ENCODE measurements at regions not wholly inside any gene's neighbourhood (a gene's known extent, or its start where the extent isn't known, plus 50 kb on each side); places are given as distances from the start of the nearest gene placed in this dataset.
A peak's percentile ranks its signal among the peaks of the same experiment; 100 is the strongest.

- Histone ChIP-seq H3K4ac (ENCODE audit: low read depth, low read length) (no peak overlapping the region), H3K9me3 (ENCODE audit: insufficient read depth, low read depth, low read length) (no peaks in the 10 kb centered on the region), H3K79me2 (ENCODE audit: control insufficient read depth, insufficient read depth, low read length, poor library complexity) (no peaks in the 10 kb centered on the region), H2BK12ac (ENCODE audit: low read length) (no peak overlapping the region), H3K36me3 (ENCODE audit: control insufficient read depth in 1 of 2, insufficient read depth in 2 of 2, low read length in 2 of 2) (no peaks in the 10 kb centered on the region), H3K27me3 (ENCODE audit: insufficient read depth, low read length) (no peaks in the 10 kb centered on the region), H2AFZ (ENCODE audit: insufficient read depth, low read length, poor library complexity) (no peak overlapping the region), H3K14ac (ENCODE audit: low read length) (no peak overlapping the region), H4K8ac (ENCODE audit: low read depth, low read length) (no peak overlapping the region), H3K9ac (ENCODE audit: low read length) (no peak overlapping the region), H3K4me3 (ENCODE audit: low read depth, low read length) (no peak overlapping the region), H3K4me1 (ENCODE audit: control insufficient read depth in 1 of 2, insufficient read depth in 2 of 2, low read length in 2 of 2) (peaks cover 0 to 2% of the 10 kb centered on the region in 2 experiments), H3K18ac (ENCODE audit: low read length) (no peak overlapping the region), H4K12ac (ENCODE audit: low read depth, low read length) (no peak overlapping the region), H3K4me2 (ENCODE audit: low read length) (no peak overlapping the region), H3K79me1 (ENCODE audit: low read length) (no peaks in the 10 kb centered on the region), H3K23ac (ENCODE audit: low read length) (no peak overlapping the region), H2AK5ac (ENCODE audit: low read length) (no peak overlapping the region), H4K91ac (ENCODE audit: low read depth, low read length) (no peak overlapping the region), H2BK120ac (ENCODE audit: insufficient read depth, low read length, poor library complexity) (no peak overlapping the region), H2BK5ac (ENCODE audit: low read depth, low read length, poor library complexity) (no peak overlapping the region), H3K27ac (ENCODE audit: low read depth, low read length) (no peak overlapping the region)
- WGBS (ENCODE audit: extremely low coverage, insufficient coverage, insufficient read length), result no CpG with 5 or more reads among the region's 3 CpGs
- DNase-seq, result peak in 1 of 2 donors; percentile 23
These were observed 190.7 kb downstream of the DUSP6 start for GRCh38 chr12:89161557-89161956.

- Histone ChIP-seq H3K23ac (ENCODE audit: low read length) (no peak overlapping the region), H3K36me3 (ENCODE audit: control insufficient read depth in 1 of 2, insufficient read depth in 2 of 2, low read length in 2 of 2) (no peaks in the 10 kb centered on the region), H3K14ac (ENCODE audit: low read length) (no peak overlapping the region), H4K91ac (ENCODE audit: low read depth, low read length) (no peak overlapping the region), H2BK120ac (ENCODE audit: insufficient read depth, low read length, poor library complexity) (no peak overlapping the region), H3K27me3 (ENCODE audit: insufficient read depth, low read length) (no peaks in the 10 kb centered on the region), H4K8ac (ENCODE audit: low read depth, low read length) (no peak overlapping the region), H3K18ac (ENCODE audit: low read length) (no peak overlapping the region), H3K9me3 (ENCODE audit: insufficient read depth, low read depth, low read length) (no peaks in the 10 kb centered on the region), H3K4me1 (ENCODE audit: control insufficient read depth in 1 of 2, insufficient read depth in 2 of 2, low read length in 2 of 2) (peaks cover 0 to 2% of the 10 kb centered on the region in 2 experiments), H2BK5ac (ENCODE audit: low read depth, low read length, poor library complexity) (no peak overlapping the region), H3K9ac (ENCODE audit: low read length) (no peak overlapping the region), H4K12ac (ENCODE audit: low read depth, low read length) (no peak overlapping the region), H3K79me2 (ENCODE audit: control insufficient read depth, insufficient read depth, low read length, poor library complexity) (no peaks in the 10 kb centered on the region), H3K27ac (ENCODE audit: low read depth, low read length) (no peak overlapping the region), H2AFZ (ENCODE audit: insufficient read depth, low read length, poor library complexity) (no peak overlapping the region), H3K4me2 (ENCODE audit: low read length) (no peak overlapping the region), H3K4me3 (ENCODE audit: low read depth, low read length) (no peak overlapping the region), H2BK12ac (ENCODE audit: low read length) (no peak overlapping the region), H3K79me1 (ENCODE audit: low read length) (no peaks in the 10 kb centered on the region), H2AK5ac (ENCODE audit: low read length) (no peak overlapping the region), H3K4ac (ENCODE audit: low read depth, low read length) (no peak overlapping the region)
- DNase-seq, result peak; percentile 83 to 86
- WGBS (ENCODE audit: extremely low coverage, insufficient coverage, insufficient read length), result no CpG with 5 or more reads among the region's 5 CpGs
These were observed 191.6 kb downstream of the DUSP6 start for GRCh38 chr12:89160716-89161123.

- H4K8ac ChIP-seq (ENCODE audit: low read depth, low read length), result no peak overlapping the region
- H3K36me3 ChIP-seq (ENCODE audit: control insufficient read depth in 1 of 2, insufficient read depth in 2 of 2, low read length in 2 of 2), result no peaks in the 10 kb centered on the region
- H2AFZ ChIP-seq (ENCODE audit: insufficient read depth, low read length, poor library complexity), result no peak overlapping the region
- no peak overlapping the region for H3K4me2 ChIP-seq (ENCODE audit: low read length)
- no peaks in the 10 kb centered on the region for H3K9me3 ChIP-seq (ENCODE audit: insufficient read depth, low read depth, low read length)
- no peak overlapping the region for H3K23ac ChIP-seq (ENCODE audit: low read length)
- no CpG with 5 or more reads among the region's 2 CpGs for WGBS (ENCODE audit: extremely low coverage, insufficient coverage, insufficient read length)
- peaks cover 0 to 2% of the 10 kb centered on the region in 2 experiments for H3K4me1 ChIP-seq (ENCODE audit: control insufficient read depth in 1 of 2, insufficient read depth in 2 of 2, low read length in 2 of 2)
- no peak overlapping the region for H4K12ac ChIP-seq (ENCODE audit: low read depth, low read length)
- H3K4me3 ChIP-seq (ENCODE audit: low read depth, low read length), result no peak overlapping the region
- no peak overlapping the region for H2BK12ac ChIP-seq (ENCODE audit: low read length)
- H2BK120ac ChIP-seq (ENCODE audit: insufficient read depth, low read length, poor library complexity), result no peak overlapping the region
- H2AK5ac ChIP-seq (ENCODE audit: low read length), result no peak overlapping the region
- no peak overlapping the region for H3K27ac ChIP-seq (ENCODE audit: low read depth, low read length)
- H3K79me1 ChIP-seq (ENCODE audit: low read length), result no peaks in the 10 kb centered on the region
- no peak overlapping the region for H3K14ac ChIP-seq (ENCODE audit: low read length)
- H4K91ac ChIP-seq (ENCODE audit: low read depth, low read length), result no peak overlapping the region
- H3K27me3 ChIP-seq (ENCODE audit: insufficient read depth, low read length), result no peaks in the 10 kb centered on the region
- no peak for DNase-seq
- H3K18ac ChIP-seq (ENCODE audit: low read length), result no peak overlapping the region
- no peaks in the 10 kb centered on the region for H3K79me2 ChIP-seq (ENCODE audit: control insufficient read depth, insufficient read depth, low read length, poor library complexity)
- no peak overlapping the region for H2BK5ac ChIP-seq (ENCODE audit: low read depth, low read length, poor library complexity)
- H3K4ac ChIP-seq (ENCODE audit: low read depth, low read length), result no peak overlapping the region
- H3K9ac ChIP-seq (ENCODE audit: low read length), result no peak overlapping the region
These were observed 194.9 kb downstream of the DUSP6 start for GRCh38 chr12:89157413-89157812.

- Histone ChIP-seq H3K79me2 (ENCODE audit: control insufficient read depth, insufficient read depth, low read length, poor library complexity) (no peaks in the 10 kb centered on the region), H3K9me3 (ENCODE audit: insufficient read depth, low read depth, low read length) (no peaks in the 10 kb centered on the region), H3K27ac (ENCODE audit: low read depth, low read length) (no peak overlapping the region), H2BK5ac (ENCODE audit: low read depth, low read length, poor library complexity) (no peak overlapping the region), H3K4me1 (ENCODE audit: control insufficient read depth in 1 of 2, insufficient read depth in 2 of 2, low read length in 2 of 2) (peaks cover 0 to 2% of the 10 kb centered on the region in 2 experiments), H2BK12ac (ENCODE audit: low read length) (no peak overlapping the region), H3K9ac (ENCODE audit: low read length) (no peak overlapping the region), H4K8ac (ENCODE audit: low read depth, low read length) (no peak overlapping the region), H3K4me2 (ENCODE audit: low read length) (no peak overlapping the region), H3K18ac (ENCODE audit: low read length) (no peak overlapping the region), H4K91ac (ENCODE audit: low read depth, low read length) (no peak overlapping the region), H4K12ac (ENCODE audit: low read depth, low read length) (no peak overlapping the region), H3K79me1 (ENCODE audit: low read length) (no peaks in the 10 kb centered on the region), H2AK5ac (ENCODE audit: low read length) (no peak overlapping the region), H3K36me3 (ENCODE audit: control insufficient read depth in 1 of 2, insufficient read depth in 2 of 2, low read length in 2 of 2) (no peaks in the 10 kb centered on the region), H2BK120ac (ENCODE audit: insufficient read depth, low read length, poor library complexity) (no peak overlapping the region), H3K4me3 (ENCODE audit: low read depth, low read length) (no peak overlapping the region), H3K27me3 (ENCODE audit: insufficient read depth, low read length) (no peaks in the 10 kb centered on the region), H3K23ac (ENCODE audit: low read length) (no peak overlapping the region), H2AFZ (ENCODE audit: insufficient read depth, low read length, poor library complexity) (no peak overlapping the region), H3K14ac (ENCODE audit: low read length) (no peak overlapping the region), H3K4ac (ENCODE audit: low read depth, low read length) (no peak overlapping the region)
- no CpG with 5 or more reads among the region's 1 CpG for WGBS (ENCODE audit: extremely low coverage, insufficient coverage, insufficient read length)
- DNase-seq, result peak in 1 of 2 donors; percentile 28
These were observed 195.4 kb downstream of the DUSP6 start for GRCh38 chr12:89156862-89157262.

All from trophoblast cell (in vitro differentiated cells and primary cell).